GM21717 (cell line): ENCODE measurements at regions not wholly inside any gene's neighbourhood (a gene's known extent, or its start where the extent isn't known, plus 50 kb on each side); places are given as distances from the start of the nearest gene placed in this dataset.

Experiments
- ATAC-seq: cut with Tn5 transposase; IDR thresholded peaks from one replicate; pipeline ENCODE4 v1.9.1; 2021; ENCODE audit warnings: mild to moderate bottlenecking, moderate library complexity; ENCODE audit not compliant: unreplicated experiment

- no peak for ATAC-seq
Measured at GRCh38 chr18:2431806-2432205, 139.5 kb downstream of the METTL4 start.

GRCh38 chr18:2433366-2433765 is 137.9 kb downstream of the METTL4 start:
- ATAC-seq, result no peak

- no peak for ATAC-seq
Measured at GRCh38 chr18:2441544-2441943, 129.8 kb downstream of the METTL4 start.

- no peak for ATAC-seq
Measured at GRCh38 chr18:2442006-2442405, 129.3 kb downstream of the METTL4 start.

GRCh38 chr18:2442726-2443275 is 128.5 kb downstream of the METTL4 start:
- no peak for ATAC-seq

- no peak for ATAC-seq
Measured at GRCh38 chr18:2444201-2444875, 127.0 kb downstream of the METTL4 start.

- no peak for ATAC-seq
Measured at GRCh38 chr18:2448565-2449151, 122.6 kb downstream of the METTL4 start.

- no peak for ATAC-seq
Measured at GRCh38 chr18:2451556-2451955, 119.7 kb downstream of the METTL4 start.

GRCh38 chr18:2459886-2460285 is 111.4 kb downstream of the METTL4 start:
- ATAC-seq, result no peak

GRCh38 chr18:2466978-2467377 is 104.3 kb downstream of the METTL4 start:
- no peak for ATAC-seq

GRCh38 chr18:2468051-2468450 is 103.3 kb downstream of the METTL4 start:
- no peak for ATAC-seq

GRCh38 chr18:2471523-2471922 is 99.8 kb downstream of the METTL4 start:
- ATAC-seq, result no peak

- no peak for ATAC-seq
Measured at GRCh38 chr18:2478662-2479061, 92.6 kb downstream of the METTL4 start.

- ATAC-seq, result no peak
Measured at GRCh38 chr18:2480536-2480935, 90.8 kb downstream of the METTL4 start.

- ATAC-seq, result no peak
Measured at GRCh38 chr18:2482706-2483475, 88.4 kb downstream of the METTL4 start.

- no peak for ATAC-seq
Measured at GRCh38 chr18:2485983-2486382, 85.3 kb downstream of the METTL4 start.

- no peak for ATAC-seq
Measured at GRCh38 chr18:2486426-2486825, 84.9 kb downstream of the METTL4 start.
